H1 (cell line): ENCODE measurements at regions not wholly inside any gene's neighbourhood (a gene's known extent, or its start where the extent isn't known, plus 50 kb on each side); places are given as distances from the start of the nearest gene placed in this dataset.

Source experiments
- CTCF ChIA-PET: fragments of 300-600 bp; sonication (Branson Sonifier 250); formaldehyde crosslinking; loops from one replicate; lab custom pipeline; 2021; ENCODE audit not compliant: partially characterized antibody; lab: Charles Lee
- POLR2A ChIA-PET: fragments of 300-600 bp; sonication (Branson Sonifier 250); formaldehyde crosslinking; loops from one replicate; lab custom pipeline; 2021; ENCODE audit warnings: inconsistent platforms; ENCODE audit not compliant: partially characterized antibody; lab: Charles Lee
- DNase-seq, 2 experiments: peaks; one replicate each; pipeline versions ENCODE4 v3.0.0 to v3.0.0-alpha.2; 2010 to 2022; ENCODE audit warnings: low spot score in 2 of 2, low read depth in 1 of 2, mixed read lengths in 1 of 2
- FAIRE-seq: peaks from 2 replicates; lab custom pipeline; 2011; peaks lifted over from hg19 to GRCh38; lab: Jason Lieb, UNC
- H2AFZ ChIP-seq: 2 replicates; pipeline ENCODE4 v1.8.1; 2012; ENCODE audit warnings: low read length, inconsistent platforms
- H2AK5ac ChIP-seq: 2 replicates; pipeline ENCODE4 v1.6.1; 2013; ENCODE audit warnings: low read depth, low read length
- H2BK120ac ChIP-seq: replicated peaks from 2 replicates; pipeline ENCODE3; 2013; ENCODE audit warnings: low read depth, low read length, inconsistent platforms
- H2BK12ac ChIP-seq: 2 replicates; pipeline ENCODE4 v1.6.1; 2013; ENCODE audit warnings: low read depth, low read length
- H2BK15ac ChIP-seq: 2 replicates; pipeline ENCODE4 v1.6.1; 2013; ENCODE audit warnings: low read length
- H2BK20ac ChIP-seq: 2 replicates; pipeline ENCODE4 v1.6.1; 2013; ENCODE audit warnings: low read length
- H2BK5ac ChIP-seq: 2 replicates; pipeline ENCODE4 v1.6.1; 2013; ENCODE audit warnings: low read depth, low read length
- H3K14ac ChIP-seq: 2 replicates; pipeline ENCODE4 v1.6.1; 2013; ENCODE audit warnings: inconsistent platforms; ENCODE audit not compliant: insufficient read length
- H3K18ac ChIP-seq: 2 replicates; pipeline ENCODE4 v1.6.1; 2013; ENCODE audit warnings: low read length; ENCODE audit errors: extremely low read depth
- H3K23ac ChIP-seq: 2 replicates; pipeline ENCODE4 v1.6.1; 2013; ENCODE audit warnings: inconsistent platforms; ENCODE audit not compliant: insufficient read length
- H3K23me2 ChIP-seq: 2 replicates; pipeline ENCODE4 v1.6.1; 2013; ENCODE audit warnings: low read depth, low read length
- H3K27ac ChIP-seq: 2 replicates; pipeline ENCODE4 v1.6.1; 2011; ENCODE audit warnings: low read depth, low read length, inconsistent platforms
- H3K27me3 ChIP-seq, 4 experiments: replicated peaks in 1 of 4; 1 replicate in 1 of 4; 2 replicates in 3 of 4; pipeline versions ENCODE4 v1.6.1 to v1.8.1; 2011 to 2013; ENCODE audit warnings: low read length in 3 of 4, mild to moderate bottlenecking in 3 of 4, inconsistent platforms in 2 of 4, mixed read lengths in 2 of 4, moderate library complexity in 1 of 4; ENCODE audit not compliant: control insufficient read depth in 3 of 4, insufficient read depth in 3 of 4; ENCODE audit errors: extremely low read depth in 1 of 4
- H3K36me3 ChIP-seq, 4 experiments: 2 replicates each; pipeline versions ENCODE4 v1.6.1 to v1.8.1; 2011 to 2013; ENCODE audit warnings: mild to moderate bottlenecking in 4 of 4, low read length in 3 of 4, moderate library complexity in 2 of 4, control low read depth in 1 of 4, inconsistent platforms in 1 of 4; ENCODE audit not compliant: insufficient read depth in 4 of 4, control insufficient read depth in 2 of 4
- H3K4ac ChIP-seq: replicated peaks from 2 replicates; pipeline ENCODE3; 2013; ENCODE audit warnings: low read length, low read depth, mixed read lengths, inconsistent platforms; ENCODE audit not compliant: insufficient read length
- H3K4me1 ChIP-seq, 4 experiments: replicated peaks in 1 of 4; 1 replicate in 1 of 4; 2 replicates in 3 of 4; pipeline versions ENCODE4 v1.6.1 to v1.8.1; 2011 to 2013; ENCODE audit warnings: low read length in 3 of 4, inconsistent platforms in 2 of 4, mixed read lengths in 1 of 4; ENCODE audit not compliant: insufficient read depth in 4 of 4, control insufficient read depth in 3 of 4
- H3K4me2 ChIP-seq, 2 experiments: 2 replicates each; pipeline versions ENCODE4 v1.6.1 to v1.8.1; 2011 to 2013; ENCODE audit warnings: low read depth in 2 of 2, low read length in 2 of 2, control low read depth in 1 of 2, inconsistent platforms in 1 of 2, mild to moderate bottlenecking in 1 of 2; ENCODE audit not compliant: insufficient read depth in 1 of 2
- H3K4me3 ChIP-seq, 4 experiments: fragments of 200-600, 300-600 bp in 1 of 4; sonication (generic), shearing (Covaris generic), sonication (Bioruptor Twin) in 1 of 4; 2 replicates each; pipeline versions ENCODE4 v1.5.1 to v1.8.1; 2011 to 2016; ENCODE audit warnings: low read length in 4 of 4, low read depth in 3 of 4, control low read depth in 2 of 4, inconsistent platforms in 2 of 4, mild to moderate bottlenecking in 2 of 4, mixed read lengths in 1 of 4, moderate library complexity in 1 of 4; ENCODE audit not compliant: insufficient read depth in 2 of 4; ENCODE audit errors: extremely low read depth in 1 of 4
- H3K56ac ChIP-seq: replicated peaks from 2 replicates; pipeline ENCODE3; 2013; ENCODE audit warnings: low read depth, mild to moderate bottlenecking, mixed read lengths, low read length, inconsistent platforms; ENCODE audit not compliant: insufficient read length
- H3K79me1 ChIP-seq: 2 replicates; pipeline ENCODE4 v1.6.1; 2013; ENCODE audit warnings: low read depth, low read length, control low read depth
- H3K79me2 ChIP-seq, 2 experiments: 2 replicates each; pipeline versions ENCODE4 v1.6.1 to v1.8.1; 2012 to 2013; ENCODE audit warnings: low read length in 2 of 2, mild to moderate bottlenecking in 2 of 2, inconsistent platforms in 1 of 2; ENCODE audit not compliant: insufficient read depth in 2 of 2, control insufficient read depth in 1 of 2
- H3K9ac ChIP-seq, 4 experiments: replicated peaks in 1 of 4; 1 replicate in 1 of 4; 2 replicates in 3 of 4; pipeline versions ENCODE4 v1.6.1 to v1.8.1; 2011 to 2013; ENCODE audit warnings: low read depth in 3 of 4, low read length in 3 of 4, control low read depth in 2 of 4, mild to moderate bottlenecking in 2 of 4, moderate library complexity in 2 of 4, inconsistent platforms in 1 of 4; ENCODE audit errors: extremely low read depth in 1 of 4
- H3K9me3 ChIP-seq, 2 experiments: 2 replicates each; pipeline versions ENCODE4 v1.6.1 to v1.8.1; 2012 to 2013; ENCODE audit warnings: mild to moderate bottlenecking in 2 of 2, moderate library complexity in 2 of 2, control low read depth in 1 of 2, inconsistent platforms in 1 of 2, low read depth in 1 of 2, low read length in 1 of 2, mixed read lengths in 1 of 2; ENCODE audit not compliant: insufficient read depth in 2 of 2
- H4K20me1 ChIP-seq, 2 experiments: replicated peaks in 1 of 2; 2 replicates each; pipeline versions ENCODE3 to v1.8.1; 2011 to 2013; ENCODE audit warnings: inconsistent platforms in 2 of 2, low read length in 2 of 2, mild to moderate bottlenecking in 1 of 2; ENCODE audit not compliant: insufficient read depth in 2 of 2, control insufficient read depth in 1 of 2
- H4K5ac ChIP-seq: 2 replicates; pipeline ENCODE4 v1.6.1; 2013; ENCODE audit warnings: low read length, low read depth, mixed read lengths, inconsistent platforms; ENCODE audit not compliant: insufficient read length
- H4K8ac ChIP-seq: 2 replicates; pipeline ENCODE4 v1.8.0; 2013; ENCODE audit warnings: mild to moderate bottlenecking, moderate library complexity, low read length, inconsistent platforms; ENCODE audit not compliant: insufficient read depth; ENCODE audit errors: extremely low read depth
- H4K91ac ChIP-seq: replicated peaks from 2 replicates; pipeline ENCODE3; 2013; ENCODE audit warnings: low read length, mixed read lengths, inconsistent platforms; ENCODE audit not compliant: insufficient read length
- SIRT6 ChIP-seq: IDR thresholded peaks from one replicate; pipeline ENCODE4 v1.7.1; 2012; ENCODE audit warnings: low read length, inconsistent platforms
- WGBS, 2 experiments: shearing (Covaris generic) in 1 of 2; methylation state at CpG; one replicate each; pipeline versions ENCODE4 v1.1.6 to v1.1.7; 2013 to 2015; ENCODE audit warnings: low lambda C conversion rate in 2 of 2, mixed read lengths in 2 of 2, inconsistent platforms in 1 of 2, low coverage in 1 of 2, missing lambda C conversion rate in 1 of 2; ENCODE audit not compliant: insufficient replicate concordance in 2 of 2, insufficient coverage in 1 of 2, insufficient read length in 1 of 2; ENCODE audit errors: extremely low coverage in 1 of 2, missing lambda C conversion rate in 1 of 2; 5-methylcytosine and 5-hydroxymethylcytosine counted together

GRCh38 chr7:106471021-106471420 is 186.2 kb upstream of the NAMPT start:
- WGBS, 2 experiments: 96% methylated on average over 2 of the region's 2 CpGs; no CpG with 5 or more reads in 1 of the 2 experiments
- no peak overlapping the region for H2BK12ac ChIP-seq
- H3K9ac ChIP-seq: no peak overlapping the region
- peak; percentile 13 for FAIRE-seq
- no peak overlapping the region for H3K14ac ChIP-seq
- no peak overlapping the region for H3K4me2 ChIP-seq
- DNase-seq: no peak
- ChIA-PET POLR2A (no interaction called here), CTCF (no interaction called here)
- no peak overlapping the region for H4K8ac ChIP-seq
- H3K4ac ChIP-seq: no peak overlapping the region
- H3K4me1 ChIP-seq: peaks cover 0 to 6% (median 1%) of the 10 kb centered on the region in 4 experiments; a peak in 1 of 7 replicates
- H2BK120ac ChIP-seq: no peak overlapping the region
- no peak overlapping the region for H2AFZ ChIP-seq
- no peak overlapping the region for H3K27ac ChIP-seq
- no peaks in the 10 kb centered on the region for H3K27me3 ChIP-seq
- H4K91ac ChIP-seq: no peak overlapping the region
- H3K79me1 ChIP-seq: no peaks in the 10 kb centered on the region
- H2BK15ac ChIP-seq: no peak overlapping the region
- H4K20me1 ChIP-seq: no peaks in the 10 kb centered on the region
- H3K4me3 ChIP-seq: no peak overlapping the region
- no peaks in the 10 kb centered on the region; the same call in 1 of the 2 replicates for H3K23me2 ChIP-seq
- no peak overlapping the region for H2BK20ac ChIP-seq
- H3K36me3 ChIP-seq: no peaks in the 10 kb centered on the region
- no peaks in the 10 kb centered on the region for H3K79me2 ChIP-seq
- H3K9me3 ChIP-seq: peaks cover 0 to 2% of the 10 kb centered on the region in 2 experiments; a peak in 1 of 4 replicates
- H3K23ac ChIP-seq: no peak overlapping the region
- no peak overlapping the region for H3K18ac ChIP-seq
- H3K56ac ChIP-seq: no peak overlapping the region
- H4K5ac ChIP-seq: no peak overlapping the region
- H2AK5ac ChIP-seq: no peak overlapping the region
- no peak overlapping the region for H2BK5ac ChIP-seq
- no peak for TF ChIP-seq SIRT6
